ENCODE measurements at regions not wholly inside any gene's neighbourhood (a gene's known extent, or its start where the extent isn't known, plus 50 kb on each side); places are given as distances from the start of the nearest gene placed in this dataset.

DNA sequence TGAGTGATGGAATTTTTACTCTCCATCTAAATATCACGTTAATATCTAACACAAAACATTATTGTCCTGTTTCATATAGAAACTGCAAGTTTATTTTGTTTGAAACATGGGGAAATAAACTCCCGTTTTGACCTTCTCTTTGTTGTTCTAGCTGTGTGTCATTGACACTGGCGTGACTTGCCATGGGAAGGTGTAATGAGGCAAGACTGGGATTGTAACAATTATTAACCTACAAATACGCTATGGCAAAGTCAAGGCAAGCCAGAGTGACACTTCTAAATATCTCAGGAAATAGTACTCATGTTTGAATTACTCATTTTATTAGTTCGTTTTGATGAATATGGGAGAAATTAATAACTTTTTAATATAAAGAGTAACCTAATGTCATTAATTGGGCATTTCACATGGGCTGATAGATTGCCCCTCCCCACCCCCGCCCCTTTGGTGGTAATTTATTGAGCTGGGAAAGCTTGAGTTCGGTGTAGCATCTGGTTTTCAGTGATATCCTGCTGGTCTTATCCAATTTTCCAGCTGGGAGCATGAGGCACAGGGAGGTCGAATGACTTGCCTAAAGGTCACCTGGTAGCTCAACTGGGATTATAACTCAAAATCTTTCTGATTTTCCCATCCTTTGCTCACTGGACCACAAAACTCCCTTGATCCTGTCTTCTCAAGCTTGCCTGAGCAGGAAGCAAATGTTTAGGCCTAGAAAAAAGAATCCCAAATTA lies 380.6 kb upstream of the JAG1 start:
- Histone ChIP-seq H3K9me3 (replicated peaks; ENCODE audit: insufficient read depth, low read length) (no peaks in the 10 kb centered on the region; the same call in 1 of the 2 replicates), H4K20me1 (ENCODE audit: insufficient read depth, low read length) (no peaks in the 10 kb centered on the region), H2AFZ (ENCODE audit: low read length) (no peak overlapping the region), H3K4me1 (ENCODE audit: low read length) (no peaks in the 10 kb centered on the region), H3K27me3 (replicated peaks; ENCODE audit: insufficient read depth, low read length) (no peaks in the 10 kb centered on the region), H3K9me2 (replicated peaks; ENCODE audit: insufficient read depth, low read length) (no peaks in the 10 kb centered on the region), H3K4me2 (ENCODE audit: low read depth, low read length) (no peak overlapping the region), H3K9ac (ENCODE audit: low read length) (no peak overlapping the region), H3K4me3 (ENCODE audit: low read length) (no peak overlapping the region), H3K36me3 (replicated peaks; ENCODE audit: insufficient read depth, low read length) (no peaks in the 10 kb centered on the region), H3F3A (ENCODE audit: insufficient read depth, low read length) (no peaks in the 10 kb centered on the region), H3K27ac (ENCODE audit: low read length) (no peak overlapping the region), H3K79me2 (ENCODE audit: low read length) (no peaks in the 10 kb centered on the region)
- no peak for DNase-seq
- TF ChIP-seq EZH2 (optimal IDR thresholded peaks at IDR 0.05; ENCODE audit: low read depth, low read length), result no peak

DNA sequence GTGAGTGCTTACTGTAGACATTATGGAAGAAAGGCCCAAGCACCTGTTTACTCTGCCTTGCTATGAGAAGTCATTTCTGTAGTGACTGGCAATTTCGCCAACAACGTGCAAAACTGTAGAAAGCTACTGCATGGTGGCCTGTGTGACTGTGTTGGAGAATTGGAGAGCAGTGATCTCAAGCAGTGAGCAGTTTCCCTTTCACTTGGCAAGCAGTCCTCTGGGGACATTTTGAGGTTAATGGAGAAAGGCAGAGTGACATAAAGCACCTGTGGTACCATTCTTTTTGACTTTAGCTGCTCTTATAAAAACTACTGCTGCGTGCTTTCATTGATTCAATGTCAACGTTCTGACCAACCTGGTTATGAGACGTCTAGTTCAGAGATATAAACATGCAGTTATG lies 382.6 kb upstream of the JAG1 start:
- Histone ChIP-seq H3K9me3 (replicated peaks; ENCODE audit: insufficient read depth, low read length) (no peaks in the 10 kb centered on the region; the same call in 1 of the 2 replicates), H3K27me3 (replicated peaks; ENCODE audit: insufficient read depth, low read length) (no peaks in the 10 kb centered on the region), H3K9ac (ENCODE audit: low read length) (no peak overlapping the region), H3K4me2 (ENCODE audit: low read depth, low read length) (no peak overlapping the region), H3F3A (ENCODE audit: insufficient read depth, low read length) (no peaks in the 10 kb centered on the region), H3K9me2 (replicated peaks; ENCODE audit: insufficient read depth, low read length) (no peaks in the 10 kb centered on the region), H3K79me2 (ENCODE audit: low read length) (no peaks in the 10 kb centered on the region), H3K4me3 (ENCODE audit: low read length) (no peak overlapping the region), H3K27ac (ENCODE audit: low read length) (no peak overlapping the region), H4K20me1 (ENCODE audit: insufficient read depth, low read length) (no peaks in the 10 kb centered on the region), H3K4me1 (ENCODE audit: low read length) (no peaks in the 10 kb centered on the region), H3K36me3 (replicated peaks; ENCODE audit: insufficient read depth, low read length) (no peaks in the 10 kb centered on the region), H2AFZ (ENCODE audit: low read length) (no peak overlapping the region)
- TF ChIP-seq, protein P1, sequence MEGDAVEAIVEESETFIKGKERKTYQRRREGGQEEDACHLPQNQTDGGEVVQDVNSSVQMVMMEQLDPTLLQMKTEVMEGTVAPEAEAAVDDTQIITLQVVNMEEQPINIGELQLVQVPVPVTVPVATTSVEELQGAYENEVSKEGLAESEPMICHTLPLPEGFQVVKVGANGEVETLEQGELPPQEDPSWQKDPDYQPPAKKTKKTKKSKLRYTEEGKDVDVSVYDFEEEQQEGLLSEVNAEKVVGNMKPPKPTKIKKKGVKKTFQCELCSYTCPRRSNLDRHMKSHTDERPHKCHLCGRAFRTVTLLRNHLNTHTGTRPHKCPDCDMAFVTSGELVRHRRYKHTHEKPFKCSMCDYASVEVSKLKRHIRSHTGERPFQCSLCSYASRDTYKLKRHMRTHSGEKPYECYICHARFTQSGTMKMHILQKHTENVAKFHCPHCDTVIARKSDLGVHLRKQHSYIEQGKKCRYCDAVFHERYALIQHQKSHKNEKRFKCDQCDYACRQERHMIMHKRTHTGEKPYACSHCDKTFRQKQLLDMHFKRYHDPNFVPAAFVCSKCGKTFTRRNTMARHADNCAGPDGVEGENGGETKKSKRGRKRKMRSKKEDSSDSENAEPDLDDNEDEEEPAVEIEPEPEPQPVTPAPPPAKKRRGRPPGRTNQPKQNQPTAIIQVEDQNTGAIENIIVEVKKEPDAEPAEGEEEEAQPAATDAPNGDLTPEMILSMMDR (IDR thresholded peaks at IDR 0.05; ENCODE audit: low read length), result no peak
- TF ChIP-seq EZH2phosphoT487 (IDR thresholded peaks at IDR 0.05; ENCODE audit: low read length) (no peak), EZH2 (optimal IDR thresholded peaks at IDR 0.05; ENCODE audit: low read depth, low read length) (no peak)
- no peak for DNase-seq

DNA sequence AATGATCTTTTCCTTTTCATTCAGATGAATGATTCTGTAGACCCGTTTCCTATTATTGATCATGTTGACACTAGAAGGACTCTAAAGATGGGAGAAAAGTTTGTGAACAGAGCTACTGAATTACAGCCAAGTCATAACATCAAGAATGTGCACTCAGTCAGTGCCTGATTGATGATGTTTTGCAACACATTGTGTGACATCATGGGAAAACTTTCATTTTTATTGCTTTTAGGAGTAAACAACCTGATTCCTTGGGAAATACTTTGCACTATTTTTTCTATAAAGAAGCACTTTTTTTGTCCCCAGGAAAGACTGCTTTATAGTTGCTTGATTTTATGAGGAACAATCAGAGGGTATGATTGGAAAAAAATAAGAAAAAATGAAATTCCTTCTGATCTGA lies 383.8 kb upstream of the JAG1 start:
- Histone ChIP-seq H3K27ac (ENCODE audit: low read length) (no peak overlapping the region), H3F3A (ENCODE audit: insufficient read depth, low read length) (no peaks in the 10 kb centered on the region), H3K79me2 (ENCODE audit: low read length) (no peaks in the 10 kb centered on the region), H3K4me1 (ENCODE audit: low read length) (no peaks in the 10 kb centered on the region), H3K4me3 (ENCODE audit: low read length) (no peak overlapping the region), H3K9ac (ENCODE audit: low read length) (no peak overlapping the region), H3K27me3 (replicated peaks; ENCODE audit: insufficient read depth, low read length) (no peaks in the 10 kb centered on the region), H3K9me2 (replicated peaks; ENCODE audit: insufficient read depth, low read length) (no peaks in the 10 kb centered on the region), H3K4me2 (ENCODE audit: low read depth, low read length) (no peak overlapping the region), H3K9me3 (replicated peaks; ENCODE audit: insufficient read depth, low read length) (no peaks in the 10 kb centered on the region; the same call in 1 of the 2 replicates), H4K20me1 (ENCODE audit: insufficient read depth, low read length) (no peaks in the 10 kb centered on the region), H2AFZ (ENCODE audit: low read length) (no peak overlapping the region), H3K36me3 (replicated peaks; ENCODE audit: insufficient read depth, low read length) (no peaks in the 10 kb centered on the region)
- no peak for DNase-seq
- no peak for TF ChIP-seq EZH2 (optimal IDR thresholded peaks at IDR 0.05; ENCODE audit: low read depth, low read length)

DNA sequence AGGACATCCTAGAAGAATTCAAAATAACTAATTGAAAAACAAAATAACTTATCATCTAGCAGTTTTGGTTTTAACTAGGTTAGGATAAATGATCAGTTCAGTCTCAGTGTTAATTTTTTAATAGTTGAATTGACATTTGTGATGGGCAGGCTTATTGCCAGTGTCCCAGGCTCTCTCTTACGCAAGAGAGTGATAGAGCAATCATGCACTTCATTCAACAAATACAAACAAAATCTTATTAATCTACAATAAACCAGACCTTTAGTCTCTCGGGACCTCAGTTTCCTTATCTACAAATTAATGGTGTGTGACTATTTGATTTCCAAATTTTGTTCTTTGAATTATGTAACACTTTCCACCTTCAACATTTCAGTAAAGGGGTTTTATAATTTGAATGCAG lies 385.9 kb upstream of the JAG1 start:
- DNase-seq, result no peak
- no peaks in the 10 kb centered on the region for H4K20me1 ChIP-seq (ENCODE audit: insufficient read depth, low read length)

More for the DNA sequence above, 385.9 kb upstream of the JAG1 start:
- Histone ChIP-seq H3K9ac (ENCODE audit: low read length) (no peak overlapping the region), H3K4me3 (ENCODE audit: low read length) (no peak overlapping the region), H2AFZ (ENCODE audit: low read length) (no peak overlapping the region), H3K4me1 (ENCODE audit: low read length) (no peaks in the 10 kb centered on the region), H3K9me2 (replicated peaks; ENCODE audit: insufficient read depth, low read length) (no peaks in the 10 kb centered on the region), H3K36me3 (replicated peaks; ENCODE audit: insufficient read depth, low read length) (no peaks in the 10 kb centered on the region), H3K9me3 (replicated peaks; ENCODE audit: insufficient read depth, low read length) (no peaks in the 10 kb centered on the region; the same call in 1 of the 2 replicates), H3F3A (ENCODE audit: insufficient read depth, low read length) (no peaks in the 10 kb centered on the region), H3K79me2 (ENCODE audit: low read length) (no peaks in the 10 kb centered on the region), H3K27ac (ENCODE audit: low read length) (no peak overlapping the region), H3K4me2 (ENCODE audit: low read depth, low read length) (no peak overlapping the region), H3K27me3 (replicated peaks; ENCODE audit: insufficient read depth, low read length) (no peaks in the 10 kb centered on the region)
- no peak for TF ChIP-seq EZH2 (optimal IDR thresholded peaks at IDR 0.05; ENCODE audit: low read depth, low read length)
